CD8-positive, alpha-beta memory T cell (primary cell): ENCODE measurements at regions not wholly inside any gene's neighbourhood (a gene's known extent, or its start where the extent isn't known, plus 50 kb on each side); places are given as distances from the start of the nearest gene placed in this dataset.

Experiments
- CTCF ChIA-PET: fragments of 350-600 bp; sonication (Branson Sonifier 250); formaldehyde crosslinking; loops from one replicate; lab custom pipeline; 2021; ENCODE audit warnings: antibody characterized with exemption; lab: Charles Lee
- POLR2A ChIA-PET: fragments of 350-600 bp; sonication (Branson Sonifier 250); formaldehyde crosslinking; loops from one replicate; lab custom pipeline; 2021; ENCODE audit warnings: antibody characterized with exemption; lab: Charles Lee
- DNase-seq, 5 donors: peaks; one replicate each; pipeline versions ENCODE4 v3.0.0 to v3.0.0-alpha.2; 2020 to 2022; ENCODE audit warnings: mixed read lengths in 1 of 5
- H3K27ac ChIP-seq: one replicate; pipeline ENCODE4 v1.7.0; 2013; ENCODE audit warnings: low read depth, mild to moderate bottlenecking, low read length, moderate library complexity
- H3K27me3 ChIP-seq: 2 replicates; pipeline ENCODE4 v1.7.0; 2013; ENCODE audit warnings: low read length, mild to moderate bottlenecking; ENCODE audit not compliant: insufficient read depth, poor library complexity, severe bottlenecking
- H3K36me3 ChIP-seq: 2 replicates; pipeline ENCODE4 v1.7.0; 2013; ENCODE audit warnings: mild to moderate bottlenecking, low read length, moderate library complexity; ENCODE audit not compliant: insufficient read depth
- H3K4me1 ChIP-seq: 2 replicates; pipeline ENCODE4 v1.7.0; 2013; ENCODE audit warnings: mild to moderate bottlenecking, low read length, moderate library complexity; ENCODE audit not compliant: insufficient read depth
- H3K4me3 ChIP-seq: 2 replicates; pipeline ENCODE4 v1.7.0; 2013; ENCODE audit warnings: mild to moderate bottlenecking, low read length
- H3K9me3 ChIP-seq: 2 replicates; pipeline ENCODE4 v1.7.0; 2013; ENCODE audit warnings: mild to moderate bottlenecking, low read length
- H3K27ac Mint-ChIP-seq, 8 donors: one replicate each; pipeline ENCODE4 v1.8.0; 2020 to 2021; ENCODE audit warnings: mixed read lengths in 8 of 8, mild to moderate bottlenecking in 6 of 8, inconsistent platforms in 3 of 8, moderate library complexity in 3 of 8
- H3K27me3 Mint-ChIP-seq, 2 donors: one replicate each; pipeline ENCODE4 v1.8.0; 2020 to 2021; ENCODE audit warnings: mixed read lengths in 2 of 2, mild to moderate bottlenecking in 1 of 2, moderate library complexity in 1 of 2
- H3K36me3 Mint-ChIP-seq, 3 donors: one replicate each; pipeline ENCODE4 v1.8.0; 2020 to 2021; ENCODE audit warnings: mixed read lengths in 3 of 3, inconsistent platforms in 1 of 3, mild to moderate bottlenecking in 1 of 3
- H3K4me1 Mint-ChIP-seq, 3 donors: one replicate each; pipeline ENCODE4 v1.8.0; 2020 to 2021; ENCODE audit warnings: mixed read lengths in 3 of 3, inconsistent platforms in 1 of 3, mild to moderate bottlenecking in 1 of 3
- H3K4me3 Mint-ChIP-seq, 7 donors: one replicate each; pipeline ENCODE4 v1.8.0; 2020 to 2021; ENCODE audit warnings: mixed read lengths in 7 of 7, mild to moderate bottlenecking in 6 of 7, moderate library complexity in 4 of 7, inconsistent platforms in 2 of 7
- H3K9me3 Mint-ChIP-seq, 5 donors: one replicate each; pipeline ENCODE4 v1.8.0; 2020 to 2022; ENCODE audit warnings: mixed read lengths in 5 of 5, mild to moderate bottlenecking in 3 of 5, moderate library complexity in 2 of 5, inconsistent platforms in 1 of 5

DNA sequence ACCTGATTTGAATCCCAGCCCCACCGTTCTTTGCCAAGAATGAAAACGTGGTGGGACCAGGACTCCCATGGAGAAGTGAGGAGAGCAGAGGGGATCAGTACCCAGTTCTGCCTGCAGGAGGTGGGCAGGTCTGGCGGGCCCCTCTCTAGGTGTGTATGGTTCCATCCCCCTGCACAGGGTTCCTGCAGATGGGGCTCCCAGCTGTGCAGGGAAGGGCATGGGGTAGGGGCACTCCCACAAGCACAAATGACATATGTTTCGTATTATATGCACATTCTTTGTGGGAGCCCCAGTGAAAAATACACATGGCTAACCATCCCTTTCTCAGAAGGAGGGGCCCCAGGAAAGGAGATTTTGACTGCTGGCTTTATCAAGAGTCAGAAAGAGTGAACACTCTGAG is 144.6 kb downstream of the PLPP3 start:
- Histone ChIP-seq H3K36me3 (no peaks in the 10 kb centered on the region), H3K9me3 (no peaks in the 10 kb centered on the region), H3K27ac (no peak overlapping the region), H3K27me3 (no peaks in the 10 kb centered on the region), H3K4me1 (no peaks in the 10 kb centered on the region), H3K4me3 (no peak overlapping the region)
- Mint-ChIP-seq H3K27ac (no peak overlapping the region), H3K36me3 (no peaks in the 10 kb centered on the region), H3K4me1 (no peaks in the 10 kb centered on the region), H3K9me3 (peaks cover 0 to 3% (median 2%) of the 10 kb centered on the region in 5 donors), H3K27me3 (peaks cover 0 to 6% of the 10 kb centered on the region in 2 donors), H3K4me3 (no peak overlapping the region)
- ChIA-PET CTCF (no interaction called here), POLR2A (no interaction called here)
- no peak for DNase-seq

DNA sequence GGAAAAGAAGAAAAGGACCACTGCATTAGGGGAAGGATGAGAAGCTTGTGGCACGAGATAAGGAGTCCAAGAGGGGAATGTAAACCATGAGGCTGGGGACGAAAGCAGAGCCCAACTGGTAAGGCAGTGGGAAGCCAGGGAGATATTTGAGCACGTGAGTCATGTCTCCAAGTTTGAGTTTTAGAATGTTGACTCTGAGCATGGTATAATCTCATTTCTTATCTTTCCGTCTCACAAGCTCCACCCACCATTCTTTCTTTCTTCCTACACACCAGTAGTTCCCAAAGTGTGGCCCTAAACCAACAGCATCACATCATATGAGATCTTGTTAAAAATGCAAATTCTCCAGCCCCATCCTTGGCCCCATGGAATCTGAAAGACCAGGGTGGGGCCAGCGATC is 145.3 kb downstream of the PLPP3 start:
- H3K27ac Mint-ChIP-seq: no peak overlapping the region
- peaks cover 0 to 3% (median 2%) of the 10 kb centered on the region in 5 donors for H3K9me3 Mint-ChIP-seq
- POLR2A ChIA-PET: no interaction called here
- Histone ChIP-seq H3K27ac (no peak overlapping the region), H3K9me3 (no peaks in the 10 kb centered on the region), H3K36me3 (no peaks in the 10 kb centered on the region), H3K4me3 (no peak overlapping the region), H3K4me1 (no peaks in the 10 kb centered on the region), H3K27me3 (no peaks in the 10 kb centered on the region)
- H3K4me3 Mint-ChIP-seq: no peak overlapping the region
- DNase-seq: no peak
- H3K27me3 Mint-ChIP-seq: peaks cover 0 to 6% of the 10 kb centered on the region in 2 donors
- no peaks in the 10 kb centered on the region for H3K4me1 Mint-ChIP-seq
- no peaks in the 10 kb centered on the region for H3K36me3 Mint-ChIP-seq
- CTCF ChIA-PET: no interaction called here

DNA sequence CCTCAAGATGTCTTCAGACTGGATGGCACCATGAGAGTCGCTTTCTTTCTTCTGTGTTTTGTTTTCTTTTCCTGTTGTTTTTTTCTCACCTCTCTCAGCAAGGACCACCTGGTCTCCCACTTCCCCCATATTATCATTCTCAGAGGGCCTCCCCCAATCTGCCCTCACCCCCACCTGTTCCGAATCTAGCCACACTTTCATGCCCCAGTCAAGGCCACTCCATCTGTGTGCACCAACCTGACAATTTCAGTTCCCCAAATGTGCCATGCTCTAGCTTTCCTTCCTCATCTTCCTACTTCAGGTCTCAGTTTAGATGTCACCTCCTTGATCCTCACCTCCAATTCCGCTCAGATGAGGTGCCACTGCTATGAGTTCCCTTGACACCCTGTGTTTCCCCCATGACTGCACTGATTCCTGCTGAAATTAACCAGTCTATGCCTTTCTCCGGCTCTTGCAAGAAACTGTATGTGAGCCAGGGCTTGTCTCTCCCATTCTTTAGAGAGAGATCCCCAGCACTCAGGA is 146.2 kb downstream of the PLPP3 start:
- no peaks in the 10 kb centered on the region for H3K27me3 ChIP-seq
- ChIA-PET POLR2A (no interaction called here), CTCF (no interaction called here)
- H3K4me1 Mint-ChIP-seq: no peaks in the 10 kb centered on the region
- H3K36me3 ChIP-seq: no peaks in the 10 kb centered on the region
- H3K9me3 ChIP-seq: no peaks in the 10 kb centered on the region
- no peak for DNase-seq
- no peak overlapping the region for H3K27ac Mint-ChIP-seq
- no peaks in the 10 kb centered on the region for H3K4me1 ChIP-seq
- no peak overlapping the region for H3K27ac ChIP-seq
- H3K9me3 Mint-ChIP-seq: peaks cover 0 to 6% (median 2%) of the 10 kb centered on the region in 5 donors
- no peak overlapping the region for H3K4me3 Mint-ChIP-seq
- H3K36me3 Mint-ChIP-seq: no peaks in the 10 kb centered on the region
- no peak overlapping the region for H3K4me3 ChIP-seq
- peaks cover 0 to 6% of the 10 kb centered on the region in 2 donors for H3K27me3 Mint-ChIP-seq

DNA sequence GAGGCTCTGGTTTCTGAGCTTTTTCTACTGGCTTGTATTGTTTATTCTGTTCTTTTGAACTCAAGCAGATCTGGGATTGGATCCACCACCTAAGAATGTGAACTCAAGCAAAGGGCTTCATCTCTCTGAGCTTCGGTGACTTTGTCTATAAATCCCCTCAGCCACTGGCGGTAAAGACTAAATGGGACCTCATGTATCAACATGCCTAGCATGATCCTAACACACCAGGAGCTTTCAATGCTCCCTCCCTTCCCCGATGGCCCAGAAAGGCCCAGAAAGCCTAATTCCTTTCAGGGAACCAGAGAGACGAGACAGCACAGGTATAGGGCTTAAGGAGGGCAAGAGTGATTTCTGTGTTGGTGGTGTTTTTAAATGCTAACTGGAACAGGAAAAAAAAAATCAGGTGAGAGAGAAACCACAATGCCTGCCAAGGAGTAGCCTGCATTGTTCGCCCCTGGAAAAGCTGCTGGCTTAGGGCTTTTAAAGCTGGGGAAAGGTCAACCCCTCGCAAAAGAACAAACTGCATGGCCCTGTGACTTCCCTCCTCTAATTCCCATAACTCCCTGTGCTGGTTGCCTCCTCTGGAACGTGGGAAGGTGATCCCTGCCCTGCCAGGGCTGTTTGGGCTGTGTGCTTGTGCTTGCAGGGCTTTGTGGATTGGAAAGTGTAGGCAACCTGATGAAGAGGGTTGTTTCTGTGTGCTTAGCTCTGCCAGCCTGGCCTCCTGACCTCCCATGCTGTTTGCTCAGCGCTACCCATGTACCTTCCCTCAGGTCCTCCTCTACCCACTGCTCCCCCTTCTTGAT is 147.0 kb downstream of the PLPP3 start:
- CTCF ChIA-PET: no interaction called here
- Histone ChIP-seq H3K27me3 (no peaks in the 10 kb centered on the region), H3K4me3 (no peak overlapping the region), H3K27ac (no peak overlapping the region), H3K36me3 (no peaks in the 10 kb centered on the region), H3K9me3 (no peaks in the 10 kb centered on the region), H3K4me1 (no peaks in the 10 kb centered on the region)
- H3K36me3 Mint-ChIP-seq: no peaks in the 10 kb centered on the region
- no peaks in the 10 kb centered on the region for H3K4me1 Mint-ChIP-seq
- no peak overlapping the region for H3K4me3 Mint-ChIP-seq
- POLR2A ChIA-PET: no interaction called here
- DNase-seq: no peak
- H3K9me3 Mint-ChIP-seq: peaks cover 0 to 8% (median 2%) of the 10 kb centered on the region in 5 donors
- no peak overlapping the region for H3K27ac Mint-ChIP-seq
- H3K27me3 Mint-ChIP-seq: peaks cover 0 to 6% of the 10 kb centered on the region in 2 donors

DNA sequence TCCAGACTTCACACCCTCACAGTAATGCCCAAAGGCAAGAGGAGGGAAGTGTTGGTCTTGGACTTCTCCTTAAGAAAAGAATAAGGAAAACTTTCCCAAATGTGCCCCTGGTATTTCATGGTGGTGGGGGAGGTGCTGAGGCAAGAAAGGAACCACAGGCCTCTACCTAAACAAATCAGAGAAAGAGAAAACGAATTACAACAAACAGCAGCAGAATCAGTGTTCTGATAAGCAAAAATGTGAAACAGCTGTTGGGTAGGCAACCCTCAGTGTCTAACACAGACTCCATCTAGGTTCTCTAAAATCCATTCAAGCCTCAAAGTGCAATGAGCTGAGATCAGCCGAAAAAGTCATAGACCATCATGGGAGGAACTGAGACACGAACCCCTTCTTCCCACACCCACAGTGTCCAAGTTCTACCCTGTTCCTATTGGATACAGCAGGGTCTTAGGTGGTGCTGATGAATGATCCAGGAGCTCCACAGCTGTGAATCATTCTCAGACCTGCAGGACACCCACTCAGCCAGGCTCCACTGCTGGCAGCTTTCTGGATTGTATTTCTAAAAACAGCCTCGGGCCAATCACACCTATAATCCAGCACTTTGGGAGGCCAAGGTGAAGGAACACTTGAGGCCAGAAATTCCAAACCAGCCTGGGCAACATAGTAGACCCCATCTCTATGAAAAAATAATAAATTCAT is 149.1 kb downstream of the PLPP3 start:
- H3K4me1 Mint-ChIP-seq: no peaks in the 10 kb centered on the region
- Histone ChIP-seq H3K4me3 (no peak overlapping the region), H3K36me3 (no peaks in the 10 kb centered on the region), H3K27ac (no peak overlapping the region), H3K9me3 (no peaks in the 10 kb centered on the region), H3K4me1 (no peaks in the 10 kb centered on the region), H3K27me3 (no peaks in the 10 kb centered on the region)
- H3K36me3 Mint-ChIP-seq: no peaks in the 10 kb centered on the region
- ChIA-PET CTCF (no interaction called here), POLR2A (no interaction called here)
- peaks cover 0 to 13% (median 2%) of the 10 kb centered on the region in 5 donors for H3K9me3 Mint-ChIP-seq
- no peak overlapping the region for H3K27ac Mint-ChIP-seq
- H3K4me3 Mint-ChIP-seq: no peak overlapping the region
- DNase-seq: no peak
- H3K27me3 Mint-ChIP-seq: peaks cover 0 to 5% of the 10 kb centered on the region in 2 donors

DNA sequence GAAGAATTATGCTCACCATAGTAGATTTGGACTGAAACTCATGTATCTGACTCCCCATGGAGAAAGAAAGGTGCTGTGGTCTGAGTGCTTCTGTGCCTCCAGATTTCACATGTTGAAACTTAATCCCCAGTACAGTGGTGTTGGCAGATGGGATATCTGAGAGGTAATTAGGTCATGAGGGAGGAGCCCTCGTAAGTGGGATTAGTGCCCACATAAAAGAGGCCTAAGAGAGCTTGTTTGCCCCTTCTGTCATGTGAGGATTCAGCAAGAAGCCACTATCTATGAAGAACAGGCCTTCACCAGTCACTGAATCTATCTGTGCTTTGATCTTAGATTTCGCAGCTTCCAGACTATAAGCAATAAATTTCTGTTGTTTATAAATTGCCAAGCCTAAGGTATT is 150.1 kb downstream of the PLPP3 start:
- Histone ChIP-seq H3K36me3 (no peaks in the 10 kb centered on the region), H3K27ac (no peak overlapping the region), H3K4me3 (no peak overlapping the region), H3K9me3 (no peaks in the 10 kb centered on the region), H3K27me3 (no peaks in the 10 kb centered on the region), H3K4me1 (no peaks in the 10 kb centered on the region)
- Mint-ChIP-seq H3K4me3 (no peak overlapping the region), H3K27ac (no peak overlapping the region), H3K36me3 (no peaks in the 10 kb centered on the region), H3K4me1 (no peaks in the 10 kb centered on the region), H3K27me3 (peaks cover 0 to 5% of the 10 kb centered on the region in 2 donors), H3K9me3 (peaks cover 0 to 13% (median 2%) of the 10 kb centered on the region in 5 donors)
- CTCF ChIA-PET: no interaction called here
- POLR2A ChIA-PET: no interaction called here
- no peak for DNase-seq

DNA sequence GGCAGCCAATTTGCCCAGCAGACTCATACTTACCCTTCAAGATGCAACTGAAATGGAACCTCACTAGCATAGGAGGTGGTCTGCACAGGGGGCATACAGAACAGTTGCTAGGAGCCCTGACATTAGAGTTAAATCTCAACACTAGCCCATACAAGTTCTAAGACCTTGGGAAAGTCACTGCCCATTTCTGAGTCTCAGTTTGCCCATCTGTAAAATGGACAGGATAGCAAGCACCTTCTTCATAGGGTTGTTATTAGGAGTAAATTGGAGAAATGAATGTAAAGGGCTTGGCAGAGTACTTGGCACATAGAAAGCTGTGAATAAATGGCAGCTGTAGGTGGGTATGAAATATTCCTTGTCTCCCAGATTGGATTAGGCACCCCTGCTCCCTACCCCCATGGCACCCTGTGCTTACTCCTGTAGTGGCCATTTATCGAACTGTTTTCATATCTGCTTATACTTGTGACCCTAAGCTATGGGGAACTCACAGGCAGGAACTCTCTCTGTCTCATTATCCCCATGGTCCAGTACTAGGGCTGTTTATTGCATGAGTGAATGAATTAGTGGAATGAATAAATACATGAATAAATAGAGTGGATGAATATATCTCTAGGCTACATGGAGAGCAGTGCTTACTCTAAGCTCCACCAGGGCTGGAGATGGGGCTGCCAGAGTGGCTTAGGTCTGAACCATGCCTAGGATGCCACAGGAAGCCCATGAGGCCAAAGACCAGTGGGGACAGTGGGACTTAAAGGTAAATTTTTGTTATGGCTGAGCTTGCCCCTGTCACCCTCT is 152.6 kb downstream of the PLPP3 start:
- Histone ChIP-seq H3K27me3 (no peaks in the 10 kb centered on the region), H3K9me3 (no peaks in the 10 kb centered on the region), H3K4me3 (no peak overlapping the region), H3K27ac (no peak overlapping the region), H3K4me1 (no peaks in the 10 kb centered on the region), H3K36me3 (no peaks in the 10 kb centered on the region)
- no peak overlapping the region for H3K4me3 Mint-ChIP-seq
- no peaks in the 10 kb centered on the region for H3K27me3 Mint-ChIP-seq
- H3K27ac Mint-ChIP-seq: no peak overlapping the region
- H3K36me3 Mint-ChIP-seq: no peaks in the 10 kb centered on the region
- ChIA-PET CTCF (no interaction called here), POLR2A (no interaction called here)
- no peak for DNase-seq
- no peaks in the 10 kb centered on the region for H3K4me1 Mint-ChIP-seq
- peaks cover 0 to 9% (median 0%) of the 10 kb centered on the region in 5 donors for H3K9me3 Mint-ChIP-seq
